ENCODE measurements at regions not wholly inside any gene's neighbourhood (a gene's known extent, or its start where the extent isn't known, plus 50 kb on each side); places are given as distances from the start of the nearest gene placed in this dataset.
"Not testable (repeated sequence)": the region's sequence is repeated elsewhere in the genome, so short reads cannot be mapped to it uniquely, and the experiment has no call there.

- DNase-seq (no peak), ATAC-seq (ENCODE audit: low read depth) (no peak)
- H3K4me1 Mint-ChIP-seq = no peaks in the 10 kb centered on the region
- H3K9me3 Mint-ChIP-seq = no peaks in the 10 kb centered on the region
- H3K36me3 Mint-ChIP-seq (ENCODE audit: low read depth) = no peaks in the 10 kb centered on the region
- H3K4me3 Mint-ChIP-seq = no peak overlapping the region
- H3K27ac Mint-ChIP-seq = no peak overlapping the region
- no peaks in the 10 kb centered on the region for H3K27me3 Mint-ChIP-seq
- POLR2A ChIA-PET = no interaction called here
- TF ChIP-seq CTCF (IDR thresholded peaks at IDR 0.05) = no peak
- intact Hi-C loops (cut with micrococcal nuclease) = no loop called here
- CTCF ChIA-PET = no interaction called here
These were observed 1810.0 kb upstream of the PCDH10 start for GRCh38 chr4:131339137-131339536.

GRCh38 chr4:131344761-131345160 lies 1804.3 kb upstream of the PCDH10 start:
- no peak overlapping the region for H3K27ac Mint-ChIP-seq
- TF ChIP-seq CTCF (IDR thresholded peaks at IDR 0.05) = no peak
- ChIA-PET POLR2A (no interaction called here), CTCF (no interaction called here)
- H3K4me3 Mint-ChIP-seq = no peak overlapping the region
- H3K9me3 Mint-ChIP-seq = no peaks in the 10 kb centered on the region
- no peaks in the 10 kb centered on the region for H3K4me1 Mint-ChIP-seq
- intact Hi-C loops (cut with micrococcal nuclease) = no loop called here
- no peaks in the 10 kb centered on the region for H3K27me3 Mint-ChIP-seq
- H3K36me3 Mint-ChIP-seq (ENCODE audit: low read depth) = no peaks in the 10 kb centered on the region
- DNase-seq (no peak), ATAC-seq (ENCODE audit: low read depth) (no peak)

- POLR2A ChIA-PET = no interaction called here
- ATAC-seq (ENCODE audit: low read depth) = no peak
- H3K36me3 Mint-ChIP-seq (ENCODE audit: low read depth) = no peaks in the 10 kb centered on the region
- H3K27ac Mint-ChIP-seq = no peak overlapping the region
- CTCF ChIA-PET = no interaction called here
- intact Hi-C loops (cut with micrococcal nuclease) = no loop called here
- H3K4me3 Mint-ChIP-seq = no peak overlapping the region
- TF ChIP-seq CTCF (IDR thresholded peaks at IDR 0.05) = no peak
- no peak for DNase-seq
- no peaks in the 10 kb centered on the region for H3K4me1 Mint-ChIP-seq
- no peaks in the 10 kb centered on the region for H3K27me3 Mint-ChIP-seq
- H3K9me3 Mint-ChIP-seq = no peaks in the 10 kb centered on the region
These were observed 1801.3 kb upstream of the PCDH10 start for GRCh38 chr4:131347816-131348215.

- ChIA-PET CTCF (no interaction called here), POLR2A (no interaction called here)
- no peaks in the 10 kb centered on the region for H3K27me3 Mint-ChIP-seq
- H3K9me3 Mint-ChIP-seq = no peaks in the 10 kb centered on the region
- no peaks in the 10 kb centered on the region for H3K36me3 Mint-ChIP-seq (ENCODE audit: low read depth)
- H3K4me3 Mint-ChIP-seq = no peak overlapping the region
- DNase-seq (no peak), ATAC-seq (ENCODE audit: low read depth) (no peak)
- H3K4me1 Mint-ChIP-seq = no peaks in the 10 kb centered on the region
- no peak for TF ChIP-seq CTCF (IDR thresholded peaks at IDR 0.05)
- no peak overlapping the region for H3K27ac Mint-ChIP-seq
- intact Hi-C loops (cut with micrococcal nuclease) = no loop called here
These were observed 1800.8 kb upstream of the PCDH10 start for GRCh38 chr4:131348263-131348662.

- H3K9me3 Mint-ChIP-seq; ATAC-seq (ENCODE audit: low read depth); DNase-seq; H3K4me1 Mint-ChIP-seq; H3K36me3 Mint-ChIP-seq (ENCODE audit: low read depth); POLR2A ChIA-PET; intact Hi-C loops (cut with micrococcal nuclease); H3K27me3 Mint-ChIP-seq; H3K4me3 Mint-ChIP-seq; CTCF ChIA-PET; H3K27ac Mint-ChIP-seq: not testable (repeated sequence)
These were observed 1796.7 kb upstream of the PCDH10 start for GRCh38 chr4:131352371-131352770.

- Mint-ChIP-seq H3K9me3 (no peaks in the 10 kb centered on the region), H3K27me3 (no peaks in the 10 kb centered on the region), H3K4me1 (no peaks in the 10 kb centered on the region), H3K27ac (no peak overlapping the region), H3K36me3 (ENCODE audit: low read depth) (no peaks in the 10 kb centered on the region), H3K4me3 (no peak overlapping the region)
- no peak for ATAC-seq (ENCODE audit: low read depth)
- ChIA-PET POLR2A (no interaction called here), CTCF (no interaction called here)
- no peak for TF ChIP-seq CTCF (IDR thresholded peaks at IDR 0.05)
- no peak for DNase-seq
- intact Hi-C loops (cut with micrococcal nuclease) = no loop called here
These were observed 1782.4 kb upstream of the PCDH10 start for GRCh38 chr4:131366714-131367113.

Measured in activated B cell treated with CpG ODN at 0.5 μM for 24 hours (primary cell).